H1 (cell line): ENCODE measurements at regions not wholly inside any gene's neighbourhood (a gene's known extent, or its start where the extent isn't known, plus 50 kb on each side); places are given as distances from the start of the nearest gene placed in this dataset.

Source experiments
- FOSL1 ChIP-seq: IDR thresholded peaks from 2 replicates; pipeline ENCODE4 v1.6.1; 2011; ENCODE audit warnings: mild to moderate bottlenecking, low read depth, low read length, moderate library complexity; ENCODE audit not compliant: insufficient read depth
- POLR2AphosphoS5 ChIP-seq: IDR thresholded peaks from 2 replicates; pipeline ENCODE4 v1.6.1; 2011; ENCODE audit warnings: low read depth, low read length
- RAD21 ChIP-seq, 2 experiments: IDR thresholded peaks in 1 of 2; conservative IDR thresholded peaks in 1 of 2; 2 replicates each; pipeline ENCODE4 v1.6.1; 2011; ENCODE audit warnings: low read depth in 2 of 2, low read length in 2 of 2, improper control_type of control experiment in 1 of 2, inconsistent platforms in 1 of 2, mild to moderate bottlenecking in 1 of 2, moderate library complexity in 1 of 2
- RXRA ChIP-seq: IDR thresholded peaks from 2 replicates; pipeline ENCODE4 v1.6.1; 2011; ENCODE audit warnings: low read depth, mild to moderate bottlenecking, low read length, moderate library complexity; ENCODE audit not compliant: insufficient read depth
- SUZ12 ChIP-seq: fragments of 200-600 bp; sonication (generic); IDR thresholded peaks from 2 replicates; pipeline ENCODE4 v1.6.1; 2012; ENCODE audit warnings: mild to moderate bottlenecking, inconsistent platforms, low read length, moderate library complexity, mixed read lengths
- TAF1 ChIP-seq: IDR thresholded peaks from 2 replicates; pipeline ENCODE4 v1.6.1; 2011; ENCODE audit warnings: mild to moderate bottlenecking, low read depth, low read length
- TF ChIP-seq, protein P1 (sequence below), 3 experiments: IDR thresholded peaks; 1 replicate in 2 of 3; 2 replicates in 1 of 3; pipeline versions ENCODE4 v1.5.1 to v1.6.1; 2011; ENCODE audit warnings: low read length in 3 of 3, mild to moderate bottlenecking in 3 of 3, inconsistent platforms in 2 of 3, low read depth in 1 of 3, moderate library complexity in 1 of 3; ENCODE audit not compliant: insufficient read depth in 1 of 3; ENCODE audit errors: control extremely low read depth in 1 of 3

DNA sequence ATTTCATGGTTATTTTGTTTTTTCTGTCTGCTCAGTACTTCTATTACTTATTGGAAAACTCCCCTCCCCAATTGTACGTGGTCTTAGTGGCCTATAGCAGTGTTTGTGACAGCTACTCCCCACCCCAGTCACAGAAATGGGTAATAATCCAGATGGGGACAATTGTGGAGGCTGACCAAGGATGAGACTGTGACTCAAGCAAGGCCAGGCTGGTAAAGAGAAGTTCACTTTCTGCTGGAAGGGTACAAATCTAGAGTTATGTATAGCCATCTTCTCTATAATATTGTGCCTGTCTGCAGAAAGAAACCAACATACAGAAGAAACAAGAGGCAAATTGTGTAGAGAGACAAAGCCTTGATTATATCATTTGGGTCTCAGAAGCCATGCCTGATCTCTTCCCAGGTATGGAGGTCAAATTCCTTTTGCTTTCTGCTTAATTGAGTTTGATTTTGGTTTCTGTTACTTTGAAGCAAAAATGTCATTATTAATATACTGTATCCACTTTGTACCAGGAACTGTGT lies 270.4 kb downstream of the HLX start:
- TF ChIP-seq RXRA, result no peak
- TF ChIP-seq RAD21 (IDR thresholded peaks at IDR 0.05 in 1 of 2, conservative IDR thresholded peaks at IDR 0.05 in 1 of 2; ENCODE audit: low read depth in 2 of 2, low read length in 2 of 2), result no peak
- TF ChIP-seq FOSL1, result no peak
- TF ChIP-seq POLR2AphosphoS5, result no peak
- no peak for TF ChIP-seq SUZ12
- no peak for TF ChIP-seq TAF1
- TF ChIP-seq, protein P1, sequence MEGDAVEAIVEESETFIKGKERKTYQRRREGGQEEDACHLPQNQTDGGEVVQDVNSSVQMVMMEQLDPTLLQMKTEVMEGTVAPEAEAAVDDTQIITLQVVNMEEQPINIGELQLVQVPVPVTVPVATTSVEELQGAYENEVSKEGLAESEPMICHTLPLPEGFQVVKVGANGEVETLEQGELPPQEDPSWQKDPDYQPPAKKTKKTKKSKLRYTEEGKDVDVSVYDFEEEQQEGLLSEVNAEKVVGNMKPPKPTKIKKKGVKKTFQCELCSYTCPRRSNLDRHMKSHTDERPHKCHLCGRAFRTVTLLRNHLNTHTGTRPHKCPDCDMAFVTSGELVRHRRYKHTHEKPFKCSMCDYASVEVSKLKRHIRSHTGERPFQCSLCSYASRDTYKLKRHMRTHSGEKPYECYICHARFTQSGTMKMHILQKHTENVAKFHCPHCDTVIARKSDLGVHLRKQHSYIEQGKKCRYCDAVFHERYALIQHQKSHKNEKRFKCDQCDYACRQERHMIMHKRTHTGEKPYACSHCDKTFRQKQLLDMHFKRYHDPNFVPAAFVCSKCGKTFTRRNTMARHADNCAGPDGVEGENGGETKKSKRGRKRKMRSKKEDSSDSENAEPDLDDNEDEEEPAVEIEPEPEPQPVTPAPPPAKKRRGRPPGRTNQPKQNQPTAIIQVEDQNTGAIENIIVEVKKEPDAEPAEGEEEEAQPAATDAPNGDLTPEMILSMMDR (IDR thresholded peaks at IDR 0.05; ENCODE audit: control extremely low read depth in 1 of 3, insufficient read depth in 1 of 3, low read depth in 1 of 3, low read length in 3 of 3), result no peak
